ENCODE measurements at regions not wholly inside any gene's neighbourhood (a gene's known extent, or its start where the extent isn't known, plus 50 kb on each side); places are given as distances from the start of the nearest gene placed in this dataset.

- no peak for TF ChIP-seq ZNF274 (IDR thresholded peaks at IDR 0.05; ENCODE audit: low read depth, low read length)
- H3K4me3 ChIP-seq (ENCODE audit: low read length) = no peak overlapping the region
Observed at GRCh38 chr2:143828763-143829537, 691.0 kb downstream of the ZEB2 start.

GRCh38 chr2:143824791-143825190 lies 695.1 kb downstream of the ZEB2 start:
- no peak overlapping the region for H3K4me3 ChIP-seq (ENCODE audit: low read length)
- TF ChIP-seq ZNF274 (IDR thresholded peaks at IDR 0.05; ENCODE audit: low read depth, low read length) = no peak

GRCh38 chr2:143823876-143824275 lies 694.7 kb downstream of the ARHGAP15 start:
- TF ChIP-seq ZNF274 (IDR thresholded peaks at IDR 0.05; ENCODE audit: low read depth, low read length) = no peak
- no peak overlapping the region for H3K4me3 ChIP-seq (ENCODE audit: low read length)

GRCh38 chr2:143823296-143823695 lies 694.1 kb downstream of the ARHGAP15 start:
- no peak for TF ChIP-seq ZNF274 (IDR thresholded peaks at IDR 0.05; ENCODE audit: low read depth, low read length)
- H3K4me3 ChIP-seq (ENCODE audit: low read length) = no peak overlapping the region

DNA sequence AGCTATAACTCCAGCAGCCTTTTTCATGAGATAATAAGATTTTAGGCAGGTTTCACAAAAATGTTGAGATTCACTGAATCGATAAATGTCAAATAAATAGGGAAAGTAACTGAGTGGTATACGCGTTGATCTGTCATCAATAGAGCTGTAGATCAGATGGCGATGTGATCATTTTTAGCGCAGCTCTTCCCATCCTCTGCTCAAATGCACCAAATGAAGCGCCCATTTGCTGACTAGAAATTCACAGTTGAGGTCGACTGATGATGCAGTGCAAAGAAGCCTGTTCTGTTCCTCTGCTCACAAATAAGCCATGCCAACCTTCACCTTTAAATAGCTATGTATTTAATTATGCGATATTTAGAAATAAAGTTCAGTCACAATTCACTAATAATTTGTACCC lies 693.5 kb downstream of the ARHGAP15 start:
- no peak for TF ChIP-seq ZNF274 (IDR thresholded peaks at IDR 0.05; ENCODE audit: low read depth, low read length)
- no peak overlapping the region for H3K4me3 ChIP-seq (ENCODE audit: low read length)

DNA sequence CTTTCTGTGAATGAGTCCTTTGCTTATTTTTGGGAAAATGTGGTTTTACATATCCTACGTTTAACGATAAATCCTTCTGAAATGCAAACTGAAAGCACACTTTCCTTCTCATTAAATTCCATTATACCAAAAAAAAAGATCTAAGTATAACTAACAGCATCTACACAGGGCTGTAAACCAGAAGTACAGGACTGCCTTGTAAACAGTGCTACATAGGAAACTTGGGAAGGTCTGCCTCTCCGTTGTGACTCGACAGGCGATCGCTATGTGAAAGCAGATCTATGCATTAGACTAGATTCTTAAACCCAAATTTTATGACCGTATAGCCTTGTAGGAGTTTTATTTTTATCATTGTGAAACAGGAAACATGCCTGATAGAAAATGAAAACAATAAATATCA lies 690.5 kb downstream of the ARHGAP15 start:
- H3K4me3 ChIP-seq (ENCODE audit: low read length) = no peak overlapping the region
- no peak for TF ChIP-seq ZNF274 (IDR thresholded peaks at IDR 0.05; ENCODE audit: low read depth, low read length)

GRCh38 chr2:143819190-143819735 lies 690.0 kb downstream of the ARHGAP15 start:
- H3K4me3 ChIP-seq (ENCODE audit: low read length) = no peak overlapping the region

More at GRCh38 chr2:143819190-143819735, 690.0 kb downstream of the ARHGAP15 start:
- TF ChIP-seq ZNF274 (IDR thresholded peaks at IDR 0.05; ENCODE audit: low read depth, low read length) = no peak

Measured in GM08714 (cell line).